GM19239 (cell line): ENCODE measurements at regions not wholly inside any gene's neighbourhood (a gene's known extent, or its start where the extent isn't known, plus 50 kb on each side); places are given as distances from the start of the nearest gene placed in this dataset.
A peak's percentile ranks its signal among the peaks of the same experiment; 100 is the strongest.
"Not testable (repeated sequence)": the region's sequence is repeated elsewhere in the genome, so short reads cannot be mapped to it uniquely, and the experiment has no call there.

Source experiments
- DNase-seq: peaks from one replicate; pipeline ENCODE4 v3.0.0; 2011; ENCODE audit warnings: low spot score; ENCODE audit not compliant: insufficient read length
- FAIRE-seq: peaks from 2 replicates; lab custom pipeline; 2011; peaks lifted over from hg19 to GRCh38; lab: Jason Lieb, UNC

- DNase-seq (no peak), FAIRE-seq (no peak)
Measured at GRCh38 chr7:26060733-26061677, 91.0 kb upstream of the NFE2L3 start.

GRCh38 chr7:26061678-26062603 is 90.1 kb upstream of the NFE2L3 start:
- FAIRE-seq (peak; percentile 95), DNase-seq (peak; percentile 63)

GRCh38 chr7:26065652-26066051 is 86.3 kb upstream of the NFE2L3 start:
- no peak for FAIRE-seq

GRCh38 chr7:26066736-26067135 is 85.3 kb upstream of the NFE2L3 start:
- FAIRE-seq (no peak), DNase-seq (no peak)

More at GRCh38 chr7:26065652-26066051, 86.3 kb upstream of the NFE2L3 start:
- no peak for DNase-seq

GRCh38 chr7:26070290-26070689 is 81.7 kb upstream of the NFE2L3 start:
- DNase-seq (no peak), FAIRE-seq (no peak)

GRCh38 chr7:26071622-26072456 is 80.2 kb upstream of the NFE2L3 start:
- FAIRE-seq: no peak
- no peak for DNase-seq

- no peak for FAIRE-seq
- DNase-seq: no peak
Measured at GRCh38 chr7:26073041-26073440, 79.0 kb upstream of the NFE2L3 start.

- no peak for FAIRE-seq
Measured at GRCh38 chr7:26074919-26075318, 77.1 kb upstream of the NFE2L3 start.

GRCh38 chr7:26076691-26077090 is 75.3 kb upstream of the NFE2L3 start:
- FAIRE-seq: no peak
- no peak for DNase-seq

More at GRCh38 chr7:26074919-26075318, 77.1 kb upstream of the NFE2L3 start:
- no peak for DNase-seq

GRCh38 chr7:26078437-26079336 is 73.3 kb upstream of the NFE2L3 start:
- FAIRE-seq: peak; percentile 94
- peak; percentile 57 for DNase-seq

GRCh38 chr7:26081638-26082037 is 70.4 kb upstream of the NFE2L3 start:
- no peak for DNase-seq

GRCh38 chr7:26083113-26083512 is 68.9 kb upstream of the NFE2L3 start:
- FAIRE-seq (no peak), DNase-seq (no peak)

More at GRCh38 chr7:26081638-26082037, 70.4 kb upstream of the NFE2L3 start:
- no peak for FAIRE-seq

GRCh38 chr7:26084418-26084817 is 67.6 kb upstream of the NFE2L3 start:
- DNase-seq (no peak), FAIRE-seq (no peak)

GRCh38 chr7:26085771-26086170 is 66.2 kb upstream of the NFE2L3 start:
- FAIRE-seq (no peak), DNase-seq (no peak)

- FAIRE-seq (no peak), DNase-seq (no peak)
Measured at GRCh38 chr7:26087321-26088091, 64.5 kb upstream of the NFE2L3 start.

- FAIRE-seq, DNase-seq: not testable (repeated sequence)
Measured at GRCh38 chr7:26089469-26089868, 62.5 kb upstream of the NFE2L3 start.

- peak; percentile 91 for FAIRE-seq
- DNase-seq: no peak
Measured at GRCh38 chr7:26090927-26091519, 61.0 kb upstream of the NFE2L3 start.

GRCh38 chr7:26091933-26092332 is 60.1 kb upstream of the NFE2L3 start:
- DNase-seq (no peak), FAIRE-seq (peak; percentile 26)
